ENCODE measurements at regions not wholly inside any gene's neighbourhood (a gene's known extent, or its start where the extent isn't known, plus 50 kb on each side); places are given as distances from the start of the nearest gene placed in this dataset.

- DNase-seq (ENCODE audit: low read depth), result no peak
These were observed 627.8 kb downstream of the TBC1D22A start for GRCh38 chr22:47390026-47390970.

- no peak for DNase-seq (ENCODE audit: low read depth)
These were observed 626.8 kb downstream of the TBC1D22A start for GRCh38 chr22:47389201-47389600.

GRCh38 chr22:47388778-47389177 lies 626.3 kb downstream of the TBC1D22A start:
- no peak for DNase-seq (ENCODE audit: low read depth)

GRCh38 chr22:47388331-47388730 lies 625.9 kb downstream of the TBC1D22A start:
- DNase-seq (ENCODE audit: low read depth), result no peak

- DNase-seq (ENCODE audit: low read depth), result no peak
These were observed 624.5 kb downstream of the TBC1D22A start for GRCh38 chr22:47386812-47387510.

GRCh38 chr22:47384977-47385376 lies 622.5 kb downstream of the TBC1D22A start:
- no peak for DNase-seq (ENCODE audit: low read depth)

GRCh38 chr22:47382164-47382890 lies 619.9 kb downstream of the TBC1D22A start:
- no peak for DNase-seq (ENCODE audit: low read depth)

GRCh38 chr22:47381240-47381639 lies 618.8 kb downstream of the TBC1D22A start:
- no peak for DNase-seq (ENCODE audit: low read depth)

GRCh38 chr22:47380692-47381091 lies 618.2 kb downstream of the TBC1D22A start:
- no peak for DNase-seq (ENCODE audit: low read depth)

- no peak for DNase-seq (ENCODE audit: low read depth)
These were observed 616.6 kb downstream of the TBC1D22A start for GRCh38 chr22:47379037-47379436.

- no peak for DNase-seq (ENCODE audit: low read depth)
These were observed 615.6 kb downstream of the TBC1D22A start for GRCh38 chr22:47377926-47378560.

GRCh38 chr22:47376901-47377505 lies 614.6 kb downstream of the TBC1D22A start:
- DNase-seq (ENCODE audit: low read depth), result no peak

- no peak for DNase-seq (ENCODE audit: low read depth)
These were observed 613.9 kb downstream of the TBC1D22A start for GRCh38 chr22:47376322-47376700.

- no peak for DNase-seq (ENCODE audit: low read depth)
These were observed 613.3 kb downstream of the TBC1D22A start for GRCh38 chr22:47375621-47376321.

- no peak for DNase-seq (ENCODE audit: low read depth)
These were observed 612.6 kb downstream of the TBC1D22A start for GRCh38 chr22:47374901-47375575.

GRCh38 chr22:47374273-47374771 lies 611.9 kb downstream of the TBC1D22A start:
- no peak for DNase-seq (ENCODE audit: low read depth)

- DNase-seq (ENCODE audit: low read depth), result no peak
These were observed 611.3 kb downstream of the TBC1D22A start for GRCh38 chr22:47373648-47374272.

GRCh38 chr22:47372596-47373385 lies 610.3 kb downstream of the TBC1D22A start:
- DNase-seq (ENCODE audit: low read depth), result no peak

- DNase-seq (ENCODE audit: low read depth), result no peak
These were observed 609.7 kb downstream of the TBC1D22A start for GRCh38 chr22:47372111-47372581.

All from HS-5 (cell line).